HG02610 (cell line): ENCODE measurements at regions not wholly inside any gene's neighbourhood (a gene's known extent, or its start where the extent isn't known, plus 50 kb on each side); places are given as distances from the start of the nearest gene placed in this dataset.

Experiments used
- ATAC-seq: cut with Tn5 transposase; IDR thresholded peaks from one replicate; pipeline ENCODE4 v1.9.1; 2021; ENCODE audit warnings: mild to moderate bottlenecking, moderate library complexity; ENCODE audit not compliant: unreplicated experiment

- ATAC-seq, result no peak
These were observed 215.3 kb downstream of the RNF152 start for GRCh38 chr18:61677435-61677970.

DNA sequence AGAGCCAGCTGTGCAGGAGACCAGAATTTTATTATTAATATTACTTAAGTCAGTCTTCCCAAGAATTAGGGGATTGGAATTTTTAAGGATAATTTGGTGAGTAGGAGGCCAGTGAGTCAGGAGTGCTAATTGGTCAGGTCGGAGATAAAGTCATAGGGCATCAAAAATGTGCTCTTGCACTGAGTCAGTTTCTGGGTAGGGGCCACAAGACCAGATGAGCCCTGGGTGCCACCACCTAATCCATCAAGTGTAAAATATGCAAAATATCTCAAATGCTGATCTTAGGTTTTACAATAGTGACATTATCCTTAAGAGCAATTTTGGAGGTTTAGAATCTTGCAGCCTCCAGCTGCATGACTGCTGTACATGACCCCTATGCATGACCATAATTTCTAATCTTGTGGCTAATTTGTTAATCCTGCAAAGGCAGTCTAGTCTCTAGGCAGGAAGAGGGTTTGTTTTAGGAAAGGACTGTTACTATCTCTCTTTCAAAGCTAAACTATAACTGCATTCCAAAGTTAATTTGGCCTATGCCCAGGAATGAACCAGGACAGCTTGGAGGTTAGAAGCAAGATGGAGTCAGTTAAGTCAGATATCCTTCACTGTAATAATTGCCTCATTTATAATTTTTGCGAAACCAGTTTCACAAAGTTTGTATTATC lies 215.9 kb downstream of the RNF152 start:
- no peak for ATAC-seq

DNA sequence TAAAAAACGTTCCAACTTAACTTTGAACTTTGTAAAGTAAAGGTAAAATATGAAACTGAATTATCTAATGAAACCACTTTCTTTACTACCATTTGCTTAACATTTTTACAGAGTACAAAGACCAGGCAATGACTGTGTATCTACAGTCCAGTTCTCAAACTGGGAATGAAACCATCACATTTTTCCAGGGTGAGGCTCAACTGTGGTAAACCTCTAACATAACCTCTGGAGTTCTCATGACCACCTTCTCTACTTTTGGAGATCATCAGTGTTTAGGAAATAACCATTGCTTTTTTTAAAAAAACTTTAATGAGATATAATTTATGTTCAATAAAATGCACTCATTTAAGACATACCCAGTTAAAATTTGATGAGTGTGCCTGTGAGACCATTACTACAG lies 223.5 kb downstream of the RNF152 start:
- ATAC-seq, result no peak

DNA sequence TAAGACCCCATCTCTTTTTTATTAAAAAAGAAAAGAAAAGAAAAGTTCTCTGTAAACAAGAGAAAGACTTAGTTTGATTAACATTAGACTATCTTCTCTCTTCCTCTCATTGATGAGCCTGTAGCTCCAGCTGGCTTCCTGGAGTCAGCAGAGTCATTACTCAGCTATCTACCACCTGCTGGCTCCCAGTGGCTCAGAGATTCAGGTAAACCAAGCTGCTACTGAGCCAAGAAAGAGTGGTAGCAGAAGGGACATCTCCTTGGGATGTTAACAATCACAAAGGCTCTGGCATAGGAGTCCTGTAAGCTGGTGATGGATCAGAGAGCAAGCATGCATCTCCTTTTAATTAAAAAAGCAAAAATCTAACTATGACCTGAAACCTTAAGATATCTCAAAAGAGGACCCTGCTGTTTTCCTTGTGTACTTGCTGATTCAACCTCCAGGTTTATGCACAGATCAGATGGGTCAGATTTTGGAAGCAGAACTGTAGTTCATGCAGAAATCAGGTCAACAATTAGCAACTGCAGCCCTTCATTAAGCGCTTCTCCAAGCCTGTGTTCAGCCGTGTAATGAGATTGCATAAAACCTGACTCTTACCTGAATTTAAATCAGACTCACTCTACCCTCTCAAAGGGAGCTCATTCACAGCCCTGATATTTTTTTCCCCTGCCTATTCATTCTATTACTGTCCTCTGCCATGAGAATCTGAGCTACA lies 225.8 kb downstream of the RNF152 start:
- ATAC-seq, result no peak

- no peak for ATAC-seq
These were observed 228.3 kb downstream of the RNF152 start for GRCh38 chr18:61664419-61665084.

GRCh38 chr18:61662726-61663125 lies 230.1 kb downstream of the RNF152 start:
- ATAC-seq, result no peak

DNA sequence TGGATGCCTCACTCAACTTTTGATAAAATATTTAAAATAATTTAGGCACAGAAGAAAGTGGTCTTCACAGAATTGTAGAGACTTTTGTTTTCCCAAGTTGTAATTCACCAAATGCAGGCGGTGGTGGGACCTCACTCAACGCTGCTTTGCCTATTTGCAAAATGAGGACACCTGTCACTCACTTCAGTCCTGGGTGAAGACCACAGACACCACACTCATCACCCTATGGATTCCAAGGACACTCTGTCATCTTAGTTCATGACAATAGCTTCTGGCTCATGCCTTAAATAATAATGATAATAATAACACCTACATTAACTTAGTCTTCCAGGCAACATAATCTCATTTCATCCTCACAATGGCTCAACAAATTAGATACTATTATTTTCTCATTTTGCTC lies 234.4 kb downstream of the RNF152 start:
- no peak for ATAC-seq

DNA sequence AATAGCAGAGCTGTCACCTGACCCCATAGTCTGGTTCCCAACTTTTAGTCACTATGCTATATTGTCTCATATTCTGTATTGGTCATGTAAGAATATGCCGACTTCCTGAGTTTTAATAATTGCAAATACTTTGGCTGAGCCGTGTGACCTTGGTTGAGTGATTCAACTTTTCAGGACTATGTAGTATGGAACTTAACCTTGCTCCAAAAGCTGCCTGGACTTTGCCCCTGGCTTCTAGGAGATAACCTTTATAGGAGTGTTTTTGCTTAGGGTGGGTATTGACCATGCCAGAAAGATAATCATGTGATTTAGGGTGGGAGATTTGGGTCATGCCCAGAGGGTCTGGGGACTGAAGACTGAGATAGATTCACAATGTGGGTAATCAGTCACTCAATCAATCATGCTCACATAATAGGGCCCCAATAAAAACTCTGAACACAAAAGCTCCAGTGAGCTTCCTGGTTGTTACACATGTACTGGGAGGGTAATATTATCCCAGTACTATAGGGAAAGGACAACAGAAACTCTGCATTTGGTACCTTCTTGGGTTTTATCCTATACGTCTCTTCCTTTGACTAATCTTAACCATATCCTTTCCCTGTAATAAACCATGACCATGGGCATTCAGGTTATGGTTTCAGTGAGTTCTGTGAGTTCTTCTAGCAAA lies 235.6 kb downstream of the RNF152 start:
- no peak for ATAC-seq

GRCh38 chr18:61655630-61656029 lies 237.2 kb downstream of the RNF152 start:
- no peak for ATAC-seq

DNA sequence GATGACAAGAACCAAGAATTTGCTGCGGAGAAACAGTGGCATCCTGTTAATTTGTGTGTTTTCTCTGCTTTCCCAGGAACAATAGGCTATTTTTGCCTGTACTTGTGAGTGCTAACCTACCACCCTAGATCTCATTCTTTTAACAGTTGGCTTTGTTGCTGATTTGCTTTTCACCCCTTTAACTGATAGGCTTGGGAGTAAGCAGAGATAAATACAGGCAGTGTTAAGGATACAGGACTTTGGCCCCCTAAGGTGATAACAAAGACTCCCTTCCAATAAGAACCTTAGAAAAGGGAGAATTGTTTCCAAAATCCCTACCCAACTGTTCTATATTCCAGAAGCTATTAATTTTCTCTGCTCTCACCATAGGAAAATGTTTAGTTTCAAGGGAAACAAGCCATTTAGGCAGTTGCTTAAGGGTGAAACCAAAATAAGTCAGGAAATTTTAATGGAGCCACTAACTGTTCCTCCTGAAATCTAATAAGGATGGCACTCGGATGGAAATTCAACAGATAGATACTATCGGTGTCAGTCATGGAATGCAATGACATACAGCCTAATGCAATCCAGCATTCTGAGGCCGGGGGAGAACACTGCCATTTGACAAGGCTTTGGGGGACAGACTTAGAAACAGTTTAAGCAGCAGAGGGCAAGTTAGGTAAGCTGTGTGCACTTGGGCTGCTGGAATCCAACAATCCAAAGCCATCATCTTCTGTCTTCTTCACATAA lies 238.8 kb downstream of the RNF152 start:
- ATAC-seq, result no peak

DNA sequence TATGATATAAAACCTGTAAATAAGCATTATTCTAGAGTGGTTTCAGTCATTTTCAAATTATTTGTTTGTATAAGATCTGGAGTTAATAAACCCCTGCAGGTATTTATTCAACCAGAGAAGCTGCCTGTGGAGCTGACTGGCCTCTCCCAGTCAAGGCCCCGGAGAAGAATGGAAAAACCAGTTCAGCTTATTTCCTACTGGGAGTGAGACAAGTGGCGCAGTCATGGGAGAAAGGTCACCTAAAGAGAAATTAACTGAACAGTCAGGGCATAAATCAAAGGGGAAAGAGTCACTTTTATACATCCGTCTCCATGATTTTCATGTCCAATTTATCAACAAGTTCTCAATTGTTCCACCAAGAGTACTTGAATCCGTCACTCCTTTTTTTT lies 240.9 kb downstream of the RNF152 start:
- ATAC-seq, result no peak

GRCh38 chr18:61651145-61651879 lies 241.5 kb downstream of the RNF152 start:
- ATAC-seq, result no peak

GRCh38 chr18:61643884-61644647 lies 248.7 kb downstream of the RNF152 start:
- ATAC-seq, result no peak

DNA sequence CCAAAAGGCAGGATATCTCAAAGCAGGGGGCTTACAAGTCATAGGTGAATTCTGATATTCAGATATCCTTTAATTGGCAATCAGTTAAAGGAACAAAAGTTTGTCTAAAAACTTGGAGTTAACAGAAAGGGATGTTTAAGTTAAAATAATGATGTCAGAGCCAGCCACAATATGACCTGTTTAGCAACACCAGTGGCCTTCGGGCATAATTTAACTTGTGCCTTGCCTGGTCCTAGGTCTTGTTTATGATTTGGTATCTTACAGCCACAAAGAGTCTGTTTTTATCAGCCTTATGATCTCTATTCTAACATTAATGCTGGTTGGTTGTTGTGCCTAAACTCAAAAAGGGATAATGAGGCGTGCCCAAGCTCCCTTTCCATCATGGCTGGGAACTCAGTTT lies 252.9 kb downstream of the RNF152 start:
- ATAC-seq, result no peak

- no peak for ATAC-seq
These were observed 254.8 kb downstream of the RNF152 start for GRCh38 chr18:61637905-61638595.

GRCh38 chr18:61637319-61637718 lies 255.5 kb downstream of the RNF152 start:
- ATAC-seq, result no peak

DNA sequence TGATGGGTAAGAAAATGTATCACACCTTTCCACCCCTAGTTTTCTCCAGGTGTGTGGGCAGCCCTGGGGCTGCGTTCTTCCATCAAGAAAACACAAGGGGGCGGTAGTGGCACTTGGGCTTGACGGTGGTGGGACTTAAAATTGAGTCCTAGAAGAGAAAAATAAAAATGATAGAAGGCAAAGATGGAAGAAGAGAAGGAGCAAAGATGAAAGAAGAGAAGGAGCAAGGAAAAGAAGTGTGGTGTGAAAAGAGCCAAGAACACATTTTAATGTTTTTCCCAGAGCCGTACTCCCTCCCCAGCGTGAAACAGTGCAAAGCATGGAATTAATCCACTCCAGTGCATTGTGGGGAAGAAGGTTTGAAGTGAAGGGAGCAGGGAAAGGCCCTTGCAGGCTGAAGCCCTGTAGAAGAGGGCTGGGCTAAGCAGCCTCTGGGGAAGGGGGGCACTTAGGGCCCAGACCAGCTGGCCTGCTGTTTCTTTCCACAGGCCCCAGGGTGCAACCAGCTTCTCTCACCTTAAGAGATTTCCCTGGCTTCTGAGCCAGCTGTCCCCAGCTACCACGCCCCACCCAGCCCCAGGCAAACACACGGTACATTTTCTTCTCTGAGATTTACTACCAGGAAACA lies 256.8 kb downstream of the RNF152 start:
- no peak for ATAC-seq

DNA sequence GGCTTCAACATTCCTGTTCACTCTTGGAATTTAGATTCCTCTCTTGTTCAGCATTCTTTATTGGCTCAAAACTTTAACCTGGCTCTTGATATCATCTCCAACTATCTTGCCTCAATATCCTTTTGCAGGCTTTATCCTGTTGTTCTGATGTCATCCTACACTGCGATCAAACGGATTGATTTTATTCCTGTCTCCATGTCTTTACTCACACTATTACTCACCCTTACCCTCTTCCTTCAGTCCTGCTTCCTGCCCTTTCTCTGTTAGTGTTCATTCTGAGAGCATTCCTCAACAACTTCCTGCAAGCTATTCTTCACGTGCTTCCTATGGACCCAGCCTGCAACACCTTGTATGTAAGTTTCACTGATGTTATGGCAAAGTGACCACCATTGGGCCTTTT lies 264.7 kb downstream of the RNF152 start:
- ATAC-seq, result no peak
